T-helper 2 cell treated with Interferon-gamma antibody and Interleukin-4, amounts not matched to agents 100 ng/mL and 5 ng/mL, for 36 hours (primary cell): ENCODE measurements at regions not wholly inside any gene's neighbourhood (a gene's known extent, or its start where the extent isn't known, plus 50 kb on each side); places are given as distances from the start of the nearest gene placed in this dataset.
"Not testable (repeated sequence)": the region's sequence is repeated elsewhere in the genome, so short reads cannot be mapped to it uniquely, and the experiment has no call there.

Experiments used
- intact Hi-C: fragments of 100-400 bp; cut with micrococcal nuclease; formaldehyde crosslinking; loops from one replicate; pipeline ENCODE4 v1.15.1; 2023

DNA sequence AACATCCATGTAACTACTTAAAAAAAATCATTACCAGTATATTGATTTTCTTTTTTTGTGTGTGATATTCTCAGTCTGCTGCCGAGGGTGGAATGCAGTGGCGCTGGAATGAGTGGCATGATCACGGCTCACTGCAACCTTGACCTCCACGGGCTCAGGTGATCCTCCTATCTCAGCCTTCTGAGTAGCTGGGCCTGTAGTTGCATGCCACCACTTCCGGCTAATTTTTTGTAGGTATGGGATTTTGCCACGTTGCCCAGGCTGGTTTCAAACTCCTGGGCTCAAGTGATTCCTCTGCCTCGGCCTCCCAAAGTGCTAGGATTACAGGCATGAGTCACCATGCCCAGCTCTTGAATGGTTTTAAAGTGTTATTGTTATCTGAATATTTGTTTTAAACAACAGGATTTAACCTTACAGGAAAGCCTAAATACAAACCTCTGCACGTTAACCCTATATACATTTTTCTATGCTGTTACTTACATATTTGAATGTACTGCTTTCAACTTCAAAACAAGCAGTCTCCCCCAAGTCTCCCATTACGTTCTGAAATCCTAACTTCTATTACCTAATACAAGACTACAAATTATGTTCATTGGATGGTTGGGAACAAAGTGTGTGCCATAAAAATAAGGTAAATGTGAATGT, 61.7 kb downstream of the KPNA2 start:
- intact Hi-C loops: no loop called here

DNA sequence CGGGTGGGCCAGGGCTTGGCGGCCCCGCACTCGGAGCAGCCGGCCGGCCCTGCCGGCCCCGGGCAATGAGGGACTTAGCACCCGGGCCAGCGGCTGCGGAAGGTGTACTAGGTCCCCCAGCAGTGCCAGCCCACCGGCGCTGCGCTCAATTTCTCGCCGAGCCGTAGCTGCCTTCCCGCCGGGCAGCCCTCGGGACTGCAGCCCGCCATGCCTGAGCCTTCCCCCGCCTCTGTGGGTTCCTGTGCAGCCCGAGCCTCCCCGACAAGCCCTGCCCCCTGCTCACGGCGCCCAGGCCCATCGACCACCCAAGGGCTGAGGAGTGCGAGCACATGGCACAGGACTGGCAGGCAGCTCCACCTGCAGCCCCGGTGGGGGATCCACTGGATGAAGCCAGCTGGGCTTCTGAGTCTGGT, 63.8 kb downstream of the KPNA2 start:
- intact Hi-C loops: not testable (repeated sequence)

DNA sequence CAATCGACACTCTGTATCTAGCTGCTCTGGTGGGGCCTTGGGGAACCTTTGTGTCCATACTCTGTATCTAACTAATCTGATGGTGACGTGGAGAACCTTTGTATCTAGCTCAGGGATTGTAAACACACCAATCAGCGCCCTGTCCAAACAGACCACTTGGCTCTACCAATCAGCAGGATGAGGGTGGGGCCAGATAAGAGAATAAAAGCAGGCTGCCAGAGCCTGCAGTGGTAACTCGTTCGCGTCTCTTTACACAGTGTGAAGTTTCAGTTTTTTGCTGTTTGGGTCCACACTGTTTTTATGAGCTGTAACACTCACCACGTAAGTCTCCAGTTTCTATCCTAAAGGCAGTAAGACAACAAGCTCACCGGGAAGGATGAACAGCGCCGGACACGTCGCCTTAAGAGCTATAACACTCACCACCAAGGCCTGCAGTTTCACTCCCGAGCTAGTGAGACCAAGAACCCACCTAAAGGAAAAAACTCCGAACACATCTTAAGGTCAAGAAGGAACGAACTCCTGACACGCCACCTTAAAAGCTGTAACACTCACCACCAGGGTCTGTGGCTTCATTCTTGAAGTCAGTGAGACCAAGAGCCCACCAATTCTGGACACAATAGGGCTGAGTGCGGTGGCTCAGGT, 64.6 kb downstream of the KPNA2 start:
- intact Hi-C loops: no loop called here

DNA sequence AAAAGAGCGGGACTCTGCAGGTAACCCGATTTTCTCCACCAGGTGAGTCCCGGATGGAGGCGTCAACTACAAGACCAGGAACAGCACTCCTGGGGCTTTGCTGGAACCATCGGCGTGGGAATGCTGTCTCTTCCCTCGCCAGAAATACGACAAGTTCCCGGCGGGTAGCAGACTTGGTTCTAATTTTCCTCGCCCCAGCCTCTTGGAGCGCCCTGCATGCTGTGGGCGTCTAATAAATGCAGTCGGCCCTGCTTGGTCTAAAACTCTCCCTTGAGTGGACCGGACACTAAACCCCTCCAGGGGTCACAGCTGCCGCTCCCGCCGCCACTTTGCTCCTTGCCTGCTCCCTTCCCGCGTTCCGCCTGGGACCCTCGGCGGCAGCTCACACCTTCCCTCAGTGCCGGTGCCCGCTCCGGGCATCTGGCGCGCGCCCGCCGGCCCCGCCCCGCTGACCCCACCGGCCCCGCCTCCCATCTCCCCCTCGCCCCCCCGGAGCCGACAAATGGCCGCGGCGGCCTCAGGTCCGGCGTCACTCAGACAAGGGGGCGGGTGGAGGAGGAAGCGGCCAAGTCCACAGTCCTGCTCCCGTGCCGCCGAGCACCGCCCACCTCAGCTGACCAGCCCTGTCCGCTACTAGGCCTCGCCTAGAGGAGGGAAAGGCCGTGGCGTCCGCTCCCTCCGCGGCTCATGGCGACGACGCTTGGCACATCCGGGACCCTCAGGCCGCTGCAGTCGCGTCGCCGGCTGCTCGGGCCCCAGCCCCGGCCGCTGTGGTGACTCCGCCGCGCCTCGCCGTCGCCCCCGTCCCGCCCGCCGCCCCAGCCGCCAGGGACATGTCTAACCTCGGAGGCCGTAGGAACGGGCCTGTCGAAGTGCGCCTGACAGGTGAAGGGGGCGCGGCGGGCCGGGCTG, 65.8 kb downstream of the KPNA2 start:
- intact Hi-C loops: no loop called here

DNA sequence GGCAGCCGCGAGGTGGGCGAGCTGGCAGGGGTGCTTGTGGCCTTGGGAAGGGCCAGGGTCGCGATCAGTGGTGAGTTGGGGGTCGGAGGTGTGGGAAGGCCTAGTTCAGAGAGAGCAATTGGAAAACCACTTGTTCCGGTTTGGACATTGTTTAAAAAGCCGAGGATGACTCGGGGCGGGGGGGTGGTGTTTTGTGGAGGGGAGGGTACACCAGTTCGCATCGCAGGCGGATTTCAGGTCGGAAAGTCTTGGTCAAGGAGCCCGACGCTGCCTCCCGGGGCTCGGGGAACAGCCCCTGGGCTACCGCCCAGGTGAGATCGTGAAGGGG, 66.4 kb downstream of the KPNA2 start:
- intact Hi-C loops: loop anchor here (2.0 kb wide), 1 partner anchor 15 kb away; no protein-coding TSS in a partner anchor

DNA sequence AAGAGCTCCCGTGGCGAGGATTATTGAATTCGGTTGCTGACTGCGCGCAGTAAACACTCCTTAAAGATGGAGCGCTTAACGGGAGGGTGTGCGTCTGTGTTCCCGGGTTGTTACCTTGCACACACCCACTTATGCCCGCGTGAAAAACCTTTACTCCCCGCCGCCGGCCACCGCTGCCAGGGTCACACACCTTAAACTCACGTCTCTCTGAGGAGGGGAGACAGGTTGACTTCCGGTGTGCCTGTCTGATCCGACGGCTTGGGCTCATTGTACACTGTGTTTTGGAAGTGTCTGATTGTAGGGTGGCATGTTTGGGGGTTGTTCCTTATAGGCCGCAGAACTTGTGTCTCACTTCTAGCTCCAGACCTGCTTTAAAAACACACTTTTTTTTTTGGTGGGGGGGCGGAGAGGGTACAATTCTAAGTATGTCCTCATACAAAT, 66.8 kb downstream of the KPNA2 start:
- intact Hi-C loops: loop anchor here (2.0 kb wide), 1 partner anchor 16 kb away; no protein-coding TSS in a partner anchor

DNA sequence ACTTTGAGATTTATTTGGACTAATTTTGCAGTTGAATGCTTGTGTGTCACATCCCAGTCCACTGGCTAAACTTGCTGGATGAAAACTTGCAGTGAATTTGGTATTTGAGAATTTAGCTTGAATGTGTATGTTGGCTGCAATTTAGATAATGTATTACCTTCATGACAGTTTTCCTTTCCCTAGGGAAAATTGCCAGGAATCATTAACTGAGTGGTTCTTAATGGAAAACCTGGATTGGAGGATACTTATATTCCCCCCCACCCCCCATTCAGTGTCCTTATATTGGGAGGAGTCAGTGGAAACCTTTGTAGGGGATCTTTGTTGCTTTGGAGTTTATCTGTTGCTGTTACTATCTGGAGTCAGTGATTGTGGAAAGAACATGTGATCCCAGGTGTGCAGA, 67.6 kb downstream of the KPNA2 start:
- intact Hi-C loops: loop anchor here (2.0 kb wide), 1 partner anchor 16 kb away; no protein-coding TSS in a partner anchor

DNA sequence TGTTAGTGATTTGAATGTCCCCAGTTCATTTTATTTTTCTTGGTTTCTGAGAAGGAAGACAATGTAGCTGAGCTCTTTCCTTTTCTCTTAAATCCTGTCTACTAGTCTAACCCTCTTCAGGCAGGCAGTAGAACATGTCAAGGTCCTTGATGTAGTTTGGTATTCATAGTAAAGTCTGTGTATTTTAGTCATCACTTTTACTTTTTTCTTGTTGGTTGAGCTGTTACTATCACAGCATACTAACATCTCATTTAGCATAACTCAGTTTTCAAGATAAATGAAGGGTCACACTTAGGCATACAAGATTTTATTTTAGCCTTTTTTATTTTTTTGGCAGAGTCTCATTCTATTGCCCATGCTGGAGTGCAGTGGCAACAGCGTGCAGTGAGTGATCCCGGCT, 70.5 kb downstream of the KPNA2 start:
- intact Hi-C loops: no loop called here

DNA sequence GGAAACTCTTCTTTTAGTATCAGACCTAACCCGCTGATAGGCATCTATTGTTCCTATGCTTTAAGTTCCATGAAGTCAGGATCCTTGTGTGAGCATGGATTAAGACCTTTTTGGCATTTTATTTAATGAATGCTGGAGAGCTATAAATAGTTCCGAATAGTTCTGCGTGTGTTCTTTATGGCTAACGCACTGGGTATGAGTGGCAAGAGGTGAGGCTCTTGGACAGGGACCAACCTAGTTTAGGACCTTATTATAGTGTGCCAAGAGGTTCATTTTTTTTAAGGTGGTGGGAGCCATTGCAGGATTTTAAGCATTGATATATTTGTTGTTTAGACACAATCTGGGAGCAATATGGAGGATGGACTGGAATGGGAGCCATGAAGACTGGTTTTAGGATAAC, 71.8 kb downstream of the KPNA2 start:
- intact Hi-C loops: no loop called here

DNA sequence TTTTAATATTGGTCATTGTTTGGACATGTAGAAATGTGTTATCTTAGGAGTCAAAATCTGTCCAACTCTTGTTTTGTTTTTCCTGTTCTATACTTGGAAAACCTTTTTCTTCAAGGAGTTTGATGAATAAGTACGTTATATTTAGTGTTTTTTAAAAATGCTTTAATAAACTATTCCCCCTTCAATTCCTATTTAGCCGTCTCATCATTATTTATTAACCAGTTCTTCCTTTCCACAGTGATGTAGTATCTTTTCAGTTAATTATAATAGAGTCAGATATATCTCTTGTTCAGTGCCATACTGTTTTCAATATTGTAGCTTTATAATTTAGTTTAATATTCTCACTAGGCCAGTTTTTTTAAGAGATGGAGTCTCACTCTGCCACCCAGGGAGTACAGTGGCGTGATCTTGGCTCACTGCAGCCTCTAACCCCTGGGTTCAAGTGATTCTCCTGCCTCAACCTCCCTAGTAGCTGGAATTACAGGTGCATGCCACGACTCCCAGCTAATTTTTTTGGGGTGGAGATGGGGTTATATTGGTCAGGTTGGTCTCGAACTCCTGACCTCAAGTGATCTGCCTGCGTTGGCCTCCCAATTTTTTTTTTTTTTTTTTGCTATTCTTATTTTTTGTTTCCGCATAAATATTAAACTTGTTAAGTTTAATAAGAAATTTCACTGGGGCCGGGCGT, 72.9 kb downstream of the KPNA2 start:
- intact Hi-C loops: no loop called here

DNA sequence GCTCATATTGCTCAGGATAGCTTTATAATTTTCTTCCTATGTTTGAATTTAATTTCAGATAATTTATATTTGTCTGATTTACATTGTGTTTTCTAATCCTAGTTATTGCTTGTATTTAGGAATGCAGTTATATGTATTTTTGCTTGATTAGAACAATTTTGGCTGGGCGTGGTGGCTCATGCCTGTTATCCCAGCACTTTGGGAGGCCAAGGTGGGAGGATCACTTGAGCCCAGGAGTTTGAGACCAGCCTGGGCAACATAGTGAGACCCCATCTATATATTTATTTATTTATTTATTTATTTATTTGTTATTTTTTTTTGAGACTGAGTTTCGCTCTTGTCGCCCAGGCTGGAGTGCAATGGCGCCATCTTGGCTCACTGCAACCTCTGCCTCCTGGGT, 73.9 kb downstream of the KPNA2 start:
- intact Hi-C loops: not testable (repeated sequence)

DNA sequence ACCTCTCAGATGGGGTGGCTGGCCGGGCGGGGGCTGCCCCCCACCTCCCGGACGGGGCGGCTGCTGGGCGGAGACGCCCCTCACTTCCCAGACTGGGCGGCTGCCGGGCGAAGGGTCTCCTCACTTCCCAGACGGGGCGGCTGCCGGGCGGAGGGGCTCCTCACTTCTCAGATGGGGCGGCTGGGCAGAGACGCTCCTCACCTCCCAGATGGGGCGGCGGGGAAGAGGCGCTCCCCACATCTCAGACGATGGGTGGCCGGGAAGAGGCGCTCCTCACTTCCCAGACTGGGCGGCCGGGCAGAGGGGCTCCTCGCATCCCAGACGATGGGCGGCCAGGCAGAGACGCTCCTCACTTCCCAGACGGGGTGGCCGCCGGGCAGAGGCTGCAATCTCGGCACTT, 80.7 kb downstream of the KPNA2 start:
- intact Hi-C loops: not testable (repeated sequence)

DNA sequence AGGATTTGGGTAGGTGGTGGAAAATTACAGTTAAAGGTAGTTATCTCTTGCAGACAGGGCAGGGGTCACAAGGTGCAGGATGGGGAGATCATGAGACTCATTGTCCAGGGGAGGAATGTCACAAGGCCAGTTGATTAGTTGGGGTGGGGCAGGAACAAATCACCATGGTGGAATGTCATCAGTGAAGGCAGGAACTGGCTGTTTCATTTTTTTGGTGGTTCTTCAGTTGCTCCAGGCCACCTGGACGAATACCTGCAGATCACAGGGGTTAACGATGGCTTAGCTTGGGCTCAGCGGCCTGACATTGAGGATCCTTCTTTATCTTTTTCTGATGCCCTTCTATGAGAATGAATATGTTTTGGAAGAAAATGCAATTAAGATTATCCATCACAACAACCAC, 87.1 kb downstream of the KPNA2 start:
- intact Hi-C loops: no loop called here

DNA sequence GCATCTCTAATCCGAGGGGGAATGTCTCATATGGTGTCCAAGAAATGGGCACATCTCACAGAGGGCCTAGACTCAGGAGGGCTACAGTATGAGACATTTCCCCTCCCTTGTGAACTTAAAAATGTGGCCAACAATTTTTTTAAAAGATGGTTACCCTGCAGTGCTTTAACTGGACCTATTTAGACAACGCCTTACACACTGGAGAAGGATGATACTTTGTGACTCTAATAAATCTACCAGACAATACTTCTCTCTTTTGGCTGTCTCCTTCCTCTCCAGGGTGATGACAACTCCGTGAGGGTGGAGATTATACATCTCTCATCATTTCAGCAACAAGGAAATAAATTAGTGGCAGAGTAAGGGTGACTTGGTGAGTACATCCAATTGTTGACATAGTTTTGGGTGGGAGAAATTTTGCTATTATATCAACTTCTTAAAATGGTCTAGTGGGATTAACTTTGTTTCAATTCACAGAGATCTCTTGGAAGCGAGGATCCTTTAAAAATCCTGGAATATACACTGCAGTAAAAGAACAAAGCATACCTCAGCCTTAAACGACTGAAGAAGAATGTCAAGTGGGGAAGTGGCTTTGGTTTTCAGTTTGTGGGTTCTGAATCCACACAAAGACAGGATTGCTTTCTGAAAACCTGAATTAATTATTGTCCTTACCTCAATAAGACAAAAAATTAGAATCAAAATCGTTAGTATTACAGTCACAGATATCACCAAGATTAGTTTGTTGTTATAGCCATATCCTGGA, 89.8 kb downstream of the KPNA2 start:
- intact Hi-C loops: no loop called here

DNA sequence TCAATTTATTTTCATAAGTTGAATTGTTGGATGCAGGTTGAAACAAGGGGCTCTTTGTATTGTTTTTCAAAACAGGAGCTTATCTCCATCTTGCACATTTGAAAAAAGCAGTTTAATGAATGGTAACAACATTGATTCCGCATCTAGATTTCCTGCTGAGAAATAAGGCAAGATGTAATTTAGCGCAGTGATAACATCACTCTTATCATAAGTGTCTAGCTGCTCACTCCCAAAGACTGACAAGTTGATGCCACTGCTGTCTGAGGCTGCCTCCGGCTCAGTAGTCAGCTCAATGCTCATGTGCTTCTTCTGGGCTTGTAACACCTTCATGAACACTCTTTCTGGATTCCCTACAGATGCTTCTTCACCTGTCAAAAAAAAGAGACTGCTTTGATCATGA, 92.4 kb downstream of the KPNA2 start:
- intact Hi-C loops: no loop called here

DNA sequence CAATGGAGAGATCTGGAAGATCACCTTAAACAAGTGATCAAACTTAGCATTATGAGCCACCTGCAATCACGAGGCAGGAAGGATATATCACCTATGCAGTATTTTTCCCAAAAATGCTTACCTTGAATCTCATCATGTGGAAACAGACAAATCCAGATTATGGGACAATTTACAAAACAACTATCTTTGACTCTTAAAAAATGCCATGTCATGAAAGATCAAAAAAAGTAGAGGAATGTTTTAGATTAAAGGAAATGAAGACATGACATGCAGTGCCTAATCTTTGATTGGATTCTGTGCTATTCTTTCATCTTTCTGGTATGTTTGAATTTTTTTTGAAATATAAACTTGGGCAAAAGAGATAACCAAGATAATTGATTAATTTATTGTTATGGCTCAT, 95.9 kb downstream of the KPNA2 start:
- intact Hi-C loops: no loop called here

DNA sequence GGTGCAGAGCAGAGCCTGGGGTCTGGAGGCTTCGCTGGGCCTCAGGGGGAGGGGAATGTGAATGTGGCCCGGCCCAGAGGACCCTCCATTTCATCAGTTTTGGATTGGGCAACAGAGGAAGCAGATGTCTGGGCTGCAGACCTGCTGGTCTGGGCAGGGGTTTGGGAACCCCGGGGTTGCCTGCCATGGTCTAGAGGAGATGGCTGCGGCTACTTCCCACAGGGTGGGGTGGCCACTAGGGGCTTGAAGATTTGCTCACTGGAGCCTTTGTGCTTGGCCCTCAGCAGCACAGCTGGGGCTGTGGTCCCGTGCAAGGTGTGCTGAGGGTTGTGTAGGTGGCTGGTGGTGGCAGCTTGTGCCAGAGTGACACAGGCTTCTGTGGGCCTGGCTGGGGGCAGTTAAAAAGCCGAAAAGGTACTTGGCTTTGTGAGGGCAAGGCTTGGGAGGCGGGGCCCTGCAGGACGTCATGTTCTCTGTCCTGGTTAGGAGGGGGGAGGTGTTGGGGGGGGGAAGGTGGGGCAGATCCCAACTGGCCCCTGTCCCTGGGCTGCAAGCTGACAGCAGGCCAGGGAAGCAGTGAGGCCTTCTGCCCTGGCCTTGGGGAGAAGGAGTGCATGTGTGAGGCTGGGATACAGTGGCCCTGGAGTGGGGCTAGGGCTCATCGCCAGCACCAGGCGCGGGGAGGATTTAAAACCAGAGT, 98.0 kb downstream of the KPNA2 start:
- intact Hi-C loops: no loop called here

DNA sequence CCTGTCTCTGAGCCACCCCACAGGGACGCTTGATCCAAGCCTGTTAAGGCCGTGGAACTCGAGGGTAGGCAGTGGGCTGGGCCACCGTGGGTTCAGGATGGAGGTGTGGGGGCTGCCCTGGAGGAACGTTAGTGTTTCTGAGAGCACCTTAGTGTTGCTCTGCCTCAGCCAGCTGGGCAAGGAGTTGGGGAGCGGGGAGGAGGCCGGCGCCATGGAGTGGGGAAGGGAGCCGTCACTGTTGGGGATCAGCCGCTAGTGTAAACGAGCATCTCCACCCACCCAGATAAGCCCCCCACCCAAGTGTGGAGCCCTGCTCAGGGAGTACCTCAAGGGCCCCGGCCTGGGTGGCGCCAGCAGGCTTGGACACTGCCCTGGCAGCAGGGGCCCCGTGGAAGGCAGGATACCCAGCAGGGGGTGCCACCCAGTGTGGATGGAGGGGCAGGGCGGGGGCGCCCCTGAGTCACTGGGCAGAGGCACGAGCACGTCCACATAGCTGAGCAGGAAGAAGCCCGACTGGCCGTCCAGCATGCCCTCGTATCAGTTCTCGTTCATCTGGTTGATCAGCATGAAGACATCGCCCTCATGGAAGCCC, 98.6 kb downstream of the KPNA2 start:
- intact Hi-C loops: no loop called here

DNA sequence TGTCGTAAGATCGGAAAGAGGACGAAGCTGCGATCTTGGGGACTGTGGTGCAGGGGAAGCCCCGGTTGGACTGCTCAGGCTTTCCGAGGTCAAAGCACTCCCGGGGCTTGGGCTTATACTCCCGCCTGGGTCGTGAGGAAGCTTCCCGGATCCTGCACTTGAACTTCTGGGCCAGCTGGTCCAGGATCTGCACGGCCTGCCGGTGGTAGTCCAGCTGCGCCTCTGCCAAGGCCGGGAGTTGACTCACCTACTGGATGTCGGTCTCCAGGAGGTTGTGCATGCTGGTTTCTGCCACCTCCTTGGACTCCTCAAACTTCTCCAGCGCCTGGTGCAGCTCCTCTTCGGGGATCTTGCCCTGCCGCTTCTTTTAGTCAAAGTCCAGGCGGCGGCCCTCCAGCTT, 99.2 kb downstream of the KPNA2 start:
- intact Hi-C loops: no loop called here
